IPS DF 6.9 (cell line): ENCODE measurements at regions not wholly inside any gene's neighbourhood (a gene's known extent, or its start where the extent isn't known, plus 50 kb on each side); places are given as distances from the start of the nearest gene placed in this dataset.

Experiments used
- DNase-seq: peaks from one replicate; pipeline ENCODE4 v3.0.0-alpha.2; 2013; ENCODE audit warnings: low read depth, low spot score
- H3K27ac ChIP-seq: one replicate; pipeline ENCODE4 v1.5.1; 2013; ENCODE audit warnings: low read length, control low read depth
- H3K27me3 ChIP-seq: 2 replicates; pipeline ENCODE4 v1.6.1; 2013; ENCODE audit warnings: mild to moderate bottlenecking, low read length; ENCODE audit not compliant: control insufficient read depth, insufficient read depth
- H3K36me3 ChIP-seq: 2 replicates; pipeline ENCODE4 v1.6.1; 2013; ENCODE audit warnings: low read length; ENCODE audit not compliant: control insufficient read depth, insufficient read depth
- H3K4me1 ChIP-seq: 2 replicates; pipeline ENCODE4 v1.6.1; 2013; ENCODE audit warnings: low read length; ENCODE audit not compliant: control insufficient read depth, insufficient read depth
- H3K4me3 ChIP-seq: 2 replicates; pipeline ENCODE4 v1.5.1; 2013; ENCODE audit warnings: mild to moderate bottlenecking, low read length
- H3K9me3 ChIP-seq: 2 replicates; pipeline ENCODE4 v1.6.1; 2013; ENCODE audit warnings: low read length, inconsistent platforms; ENCODE audit not compliant: control insufficient read depth, insufficient read depth
- WGBS: extraction: QIAGEN DNeasy Blood & Tissue Kit; methylation state at CpG from one replicate; pipeline ENCODE4 v1.1.7; 2013; ENCODE audit warnings: mixed read lengths, missing lambda C conversion rate; ENCODE audit not compliant: insufficient read length, insufficient coverage; 5-methylcytosine and 5-hydroxymethylcytosine counted together

DNA sequence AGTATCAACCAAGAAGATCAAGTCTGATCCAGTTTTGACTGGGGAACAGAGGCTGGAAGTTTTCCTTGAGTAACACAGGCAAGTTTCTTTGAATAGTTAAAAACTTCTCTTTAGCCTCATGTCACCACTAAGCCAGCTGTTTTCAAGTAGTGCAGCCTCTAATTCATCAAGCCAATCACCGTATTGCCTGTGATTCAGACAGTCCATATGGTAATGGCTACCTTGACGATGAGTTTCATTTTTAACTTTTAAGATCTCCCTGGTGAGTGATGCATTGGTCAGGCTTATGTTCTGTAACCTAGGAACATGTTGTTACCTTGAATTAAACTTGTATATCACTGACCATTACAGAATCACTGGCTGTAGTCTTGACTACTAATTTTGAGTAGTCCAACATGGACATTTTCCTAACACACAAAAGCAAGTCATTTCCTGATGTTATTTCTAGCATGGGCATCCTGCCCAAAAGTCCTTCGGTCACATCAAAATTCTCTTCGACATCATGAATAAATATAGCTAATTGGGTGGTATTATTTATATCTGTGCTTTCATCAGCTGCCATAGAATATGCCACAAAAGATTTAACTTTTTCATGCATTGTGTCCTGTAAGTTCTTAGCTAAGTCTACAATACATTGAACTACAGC, 238.8 kb upstream of the GCFC2 start:
- no peak overlapping the region for H3K4me3 ChIP-seq
- no peak overlapping the region for H3K27ac ChIP-seq
- H3K4me1 ChIP-seq: no peaks in the 10 kb centered on the region
- H3K36me3 ChIP-seq: no peaks in the 10 kb centered on the region
- no peaks in the 10 kb centered on the region for H3K9me3 ChIP-seq
- WGBS: no CpG with 5 or more reads among the region's 4 CpGs
- no peaks in the 10 kb centered on the region for H3K27me3 ChIP-seq
- DNase-seq: no peak

DNA sequence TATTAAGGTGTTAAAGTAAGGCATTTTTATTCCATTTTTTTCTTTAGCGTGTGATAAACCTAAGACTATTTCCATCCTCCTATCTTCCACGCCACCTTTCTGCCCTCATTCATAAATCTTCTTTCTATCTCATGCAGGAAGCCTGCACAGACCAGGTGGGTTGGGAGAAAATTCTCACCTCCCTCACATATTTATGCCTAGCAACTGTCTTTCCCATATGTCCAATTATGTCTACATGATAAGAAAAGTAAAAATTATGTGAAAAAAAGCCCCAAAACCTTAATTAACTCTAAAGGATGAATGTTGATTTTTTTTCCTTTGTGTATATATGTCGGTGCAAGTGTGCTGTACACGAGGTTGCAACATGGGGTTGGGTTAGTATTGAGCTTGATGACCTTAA, 225.6 kb upstream of the GCFC2 start:
- Histone ChIP-seq H3K4me1 (no peaks in the 10 kb centered on the region), H3K9me3 (no peaks in the 10 kb centered on the region), H3K36me3 (no peaks in the 10 kb centered on the region), H3K27me3 (no peaks in the 10 kb centered on the region; the same call in 1 of the 2 replicates), H3K27ac (no peak overlapping the region), H3K4me3 (no peak overlapping the region)
- DNase-seq: no peak
- WGBS: no CpG with 5 or more reads among the region's 4 CpGs

DNA sequence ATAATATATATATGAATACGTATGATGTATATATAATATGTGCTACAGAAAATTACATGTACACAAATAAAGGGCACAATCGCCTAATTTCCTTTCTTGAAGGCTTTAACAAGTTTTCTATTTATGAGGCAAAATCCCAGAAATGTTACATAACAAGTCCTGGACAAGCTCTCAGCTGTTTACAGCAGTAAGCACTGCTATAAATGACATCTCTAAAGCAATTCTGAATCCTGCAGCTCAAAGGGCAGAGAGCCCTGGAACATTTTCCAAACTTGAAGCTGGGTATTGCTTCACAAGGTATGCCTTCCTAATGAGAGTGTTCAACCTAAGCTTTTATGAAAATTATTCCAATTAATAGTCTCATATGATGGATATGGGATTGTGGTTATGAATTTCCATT, 222.3 kb upstream of the GCFC2 start:
- Histone ChIP-seq H3K9me3 (no peaks in the 10 kb centered on the region), H3K36me3 (no peaks in the 10 kb centered on the region), H3K27me3 (no peaks in the 10 kb centered on the region; the same call in 1 of the 2 replicates), H3K4me1 (no peaks in the 10 kb centered on the region), H3K27ac (no peak overlapping the region), H3K4me3 (no peak overlapping the region)
- no CpG with 5 or more reads among the region's 2 CpGs for WGBS
- DNase-seq: no peak

- Histone ChIP-seq H3K36me3 (no peaks in the 10 kb centered on the region), H3K9me3 (no peaks in the 10 kb centered on the region), H3K27me3 (no peaks in the 10 kb centered on the region), H3K4me1 (no peaks in the 10 kb centered on the region), H3K4me3 (no peak overlapping the region), H3K27ac (no peak overlapping the region)
- no CpG with 5 or more reads among the region's 2 CpGs for WGBS
- no peak for DNase-seq
These were observed 217.4 kb upstream of the GCFC2 start for GRCh38 chr2:75928093-75928492.

GRCh38 chr2:75925331-75926024, 214.8 kb upstream of the GCFC2 start:
- no CpG with 5 or more reads among the region's 3 CpGs for WGBS
- no peaks in the 10 kb centered on the region for H3K4me1 ChIP-seq

GRCh38 chr2:75922191-75922590, 211.5 kb upstream of the GCFC2 start:
- no peaks in the 10 kb centered on the region for H3K4me1 ChIP-seq
- no peak overlapping the region for H3K4me3 ChIP-seq
- H3K9me3 ChIP-seq: no peaks in the 10 kb centered on the region; the same call in 1 of the 2 replicates
- no peaks in the 10 kb centered on the region for H3K36me3 ChIP-seq
- H3K27ac ChIP-seq: no peak overlapping the region
- DNase-seq: no peak
- WGBS: 100% methylated on average over 1 of the region's 2 CpGs
- H3K27me3 ChIP-seq: no peaks in the 10 kb centered on the region

More at GRCh38 chr2:75925331-75926024, 214.8 kb upstream of the GCFC2 start:
- H3K4me3 ChIP-seq: no peak overlapping the region
- H3K36me3 ChIP-seq: no peaks in the 10 kb centered on the region
- H3K27ac ChIP-seq: no peak overlapping the region
- H3K27me3 ChIP-seq: no peaks in the 10 kb centered on the region
- no peaks in the 10 kb centered on the region for H3K9me3 ChIP-seq
- no peak for DNase-seq

- Histone ChIP-seq H3K27me3 (no peaks in the 10 kb centered on the region), H3K9me3 (no peaks in the 10 kb centered on the region; the same call in 1 of the 2 replicates), H3K4me3 (no peak overlapping the region), H3K27ac (no peak overlapping the region), H3K4me1 (no peaks in the 10 kb centered on the region), H3K36me3 (no peaks in the 10 kb centered on the region)
- WGBS: no CpG with 5 or more reads among the region's 8 CpGs
- no peak for DNase-seq
These were observed 210.3 kb upstream of the GCFC2 start for GRCh38 chr2:75920859-75921551.

DNA sequence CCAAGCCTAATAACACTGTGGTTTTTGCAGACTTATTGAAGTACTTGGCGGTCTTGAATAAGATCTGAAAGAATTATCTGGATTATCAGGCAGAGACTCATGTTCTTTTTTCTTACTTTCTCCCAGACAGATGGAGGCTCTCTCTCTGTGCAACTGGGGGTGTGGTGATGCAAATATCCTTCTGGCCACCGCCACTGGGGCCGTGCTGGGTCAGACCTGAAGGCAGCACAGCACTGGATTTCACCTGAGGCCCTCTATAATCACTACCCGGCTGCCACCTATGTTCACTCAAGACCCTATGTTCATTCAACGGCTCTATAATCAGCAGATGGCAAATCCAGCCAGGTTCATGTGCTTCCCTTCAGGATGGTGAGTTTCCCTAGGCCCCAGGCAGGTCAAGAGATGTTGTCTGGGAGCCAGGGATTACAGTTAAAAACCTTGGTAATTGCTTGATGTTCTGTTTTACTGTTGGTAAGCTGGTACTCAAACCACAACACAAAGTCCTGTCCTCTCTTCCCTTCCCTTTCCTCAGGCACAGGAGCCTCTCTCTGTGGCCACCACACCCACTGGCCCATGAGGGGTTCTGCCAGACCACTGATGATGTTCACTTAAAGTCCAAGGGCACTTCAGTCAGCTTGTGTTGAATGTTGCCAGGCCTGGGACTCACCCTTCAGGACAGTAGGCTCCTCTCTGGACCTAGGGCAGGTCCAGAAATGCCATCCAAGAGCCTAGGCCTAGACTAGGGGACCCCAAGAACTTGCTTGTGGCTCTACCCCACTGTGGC, 205.3 kb upstream of the GCFC2 start:
- Histone ChIP-seq H3K4me3 (no peak overlapping the region), H3K36me3 (no peaks in the 10 kb centered on the region), H3K9me3 (no peaks in the 10 kb centered on the region; the same call in 1 of the 2 replicates), H3K27me3 (no peaks in the 10 kb centered on the region), H3K4me1 (no peaks in the 10 kb centered on the region), H3K27ac (no peak overlapping the region)
- no CpG with 5 or more reads among the region's 5 CpGs for WGBS
- DNase-seq: no peak

- Histone ChIP-seq H3K27ac (no peak overlapping the region), H3K36me3 (no peaks in the 10 kb centered on the region), H3K9me3 (no peaks in the 10 kb centered on the region), H3K27me3 (no peaks in the 10 kb centered on the region), H3K4me1 (no peaks in the 10 kb centered on the region), H3K4me3 (no peak overlapping the region)
- 100% methylated on average over 1 of the region's 5 CpGs for WGBS
- peak; percentile 66 for DNase-seq
These were observed 186.2 kb upstream of the GCFC2 start for GRCh38 chr2:75896779-75897366.

- no peak overlapping the region for H3K27ac ChIP-seq
- no CpG with 5 or more reads among the region's 1 CpG for WGBS
These were observed 183.5 kb upstream of the GCFC2 start for GRCh38 chr2:75894170-75894569.

More at GRCh38 chr2:75894170-75894569, 183.5 kb upstream of the GCFC2 start:
- no peaks in the 10 kb centered on the region for H3K9me3 ChIP-seq
- no peaks in the 10 kb centered on the region for H3K27me3 ChIP-seq
- no peaks in the 10 kb centered on the region for H3K4me1 ChIP-seq
- H3K4me3 ChIP-seq: no peak overlapping the region
- no peak for DNase-seq
- no peaks in the 10 kb centered on the region for H3K36me3 ChIP-seq
